GM12878 (cell line): ENCODE measurements at regions not wholly inside any gene's neighbourhood (a gene's known extent, or its start where the extent isn't known, plus 50 kb on each side); places are given as distances from the start of the nearest gene placed in this dataset.
"Not testable (repeated sequence)": the region's sequence is repeated elsewhere in the genome, so short reads cannot be mapped to it uniquely, and the experiment has no call there.

ENCODE experiments used
- ATAC-seq: fragments of 200-7000 bp; cut with Tn5 transposase; 3 replicates; pipeline ENCODE4 v1.9.1; 2020; ENCODE audit warnings: mild to moderate bottlenecking, moderate library complexity
- BruUV-seq: library from RNA; stranded (reverse); fragments of 400-500 nt; replicated peaks from 2 replicates; lab custom pipeline; 2021; lab: Mats Ljungman, UMichigan
- CTCF ChIA-PET: fragments of 300-600 bp; sonication (Branson Sonifier 250); formaldehyde crosslinking; extraction: SDS; loops from one replicate; lab custom pipeline; 2021; ENCODE audit warnings: inconsistent platforms; lab: Yijun Ruan, JAX
- POLR2A ChIA-PET: fragments of 350-600 bp; formaldehyde crosslinking; extraction: SDS; loops from one replicate; lab custom pipeline; 2021; ENCODE audit warnings: inconsistent platforms; lab: Charles Lee
- RAD21 ChIA-PET: fragments of 300-600 bp; sonication (Branson Sonifier 250); formaldehyde crosslinking; loops from one replicate; lab custom pipeline; 2023; ENCODE audit warnings: antibody characterized with exemption; ENCODE audit not compliant: unreplicated experiment; lab: Charles Lee
- SMC1A ChIA-PET: fragments of 300-600 bp; sonication (Branson Sonifier 250); formaldehyde crosslinking; loops from one replicate; lab custom pipeline; 2023; ENCODE audit not compliant: unreplicated experiment, uncharacterized antibody; lab: Charles Lee
- DNase-seq: peaks from one replicate; pipeline ENCODE4 v3.0.0-alpha.2; 2011; ENCODE audit warnings: low read depth, low spot score
- FAIRE-seq: peaks from 3 replicates; lab custom pipeline; 2011; peaks lifted over from hg19 to GRCh38; lab: Jason Lieb, UNC
- H2AFZ ChIP-seq: 2 replicates; pipeline ENCODE4 v1.6.0; 2011; ENCODE audit warnings: low read depth, low read length, control low read depth; ENCODE audit not compliant: control insufficient read depth
- H3K27ac ChIP-seq: 2 replicates; pipeline ENCODE4 v1.5.1; 2011; ENCODE audit warnings: control low read depth; ENCODE audit not compliant: control insufficient read depth, insufficient read depth
- H3K27me3 ChIP-seq, 2 experiments: replicated peaks in 1 of 2; 2 replicates each; pipeline versions ENCODE4 v1.6.0 to v1.6.1; 2011; ENCODE audit warnings: low read length in 1 of 2; ENCODE audit not compliant: control insufficient read depth in 2 of 2, insufficient read depth in 2 of 2
- H3K36me3 ChIP-seq, 2 experiments: 2 replicates each; pipeline ENCODE4 v1.5.1; 2011; ENCODE audit warnings: low read length in 1 of 2; ENCODE audit not compliant: control insufficient read depth in 2 of 2, insufficient read depth in 2 of 2
- H3K4me1 ChIP-seq: 2 replicates; pipeline ENCODE4 v1.6.1; 2011; ENCODE audit warnings: mild to moderate bottlenecking, low read length, moderate library complexity, mixed read lengths; ENCODE audit not compliant: control insufficient read depth, insufficient read depth
- H3K4me2 ChIP-seq: 2 replicates; pipeline ENCODE4 v1.6.0; 2011; ENCODE audit warnings: control low read depth; ENCODE audit not compliant: control insufficient read depth, insufficient read depth
- H3K4me3 ChIP-seq: fragments of 200-600 bp; sonication (generic); 2 replicates; pipeline ENCODE4 v1.5.1; 2016
- H3K79me2 ChIP-seq: 2 replicates; pipeline ENCODE4 v1.6.0; 2011; ENCODE audit warnings: low read length; ENCODE audit not compliant: control insufficient read depth, insufficient read depth
- H3K9ac ChIP-seq: 2 replicates; pipeline ENCODE4 v1.8.0; 2011; ENCODE audit warnings: low read length, control low read depth, mixed read lengths; ENCODE audit not compliant: control insufficient read depth, insufficient read depth
- H3K9me3 ChIP-seq: replicated peaks from 3 replicates; pipeline ENCODE4 v1.5.1; 2011; ENCODE audit warnings: mild to moderate bottlenecking, low read length; ENCODE audit not compliant: control insufficient read depth, insufficient read depth
- H4K20me1 ChIP-seq: 2 replicates; pipeline ENCODE4 v1.6.0; 2011; ENCODE audit not compliant: control insufficient read depth, insufficient read depth
- BACH1 ChIP-seq: fragments of 450-650 bp; IDR thresholded peaks from 2 replicates; pipeline ENCODE4 v1.6.1; 2017; ENCODE audit warnings: mild to moderate bottlenecking, borderline replicate concordance
- BMI1 ChIP-seq: fragments of 450-650 bp; IDR thresholded peaks from 2 replicates; pipeline ENCODE4 v1.6.1; 2016; ENCODE audit warnings: mild to moderate bottlenecking, moderate library complexity, borderline replicate concordance
- CBX5 ChIP-seq: sonication (generic); IDR thresholded peaks from 2 replicates; pipeline ENCODE4 v1.6.1; 2016; ENCODE audit warnings: low read depth, moderate library complexity, mild to moderate bottlenecking, inconsistent platforms
- JUNB ChIP-seq: IDR thresholded peaks from 2 replicates; pipeline ENCODE4 v1.6.1; 2016; ENCODE audit warnings: antibody characterized with exemption, mild to moderate bottlenecking
- MAX ChIP-seq: IDR thresholded peaks from 2 replicates; pipeline ENCODE4 v1.6.1; 2012; ENCODE audit warnings: low read depth, low read length, improper control_type of control experiment
- MXI1 ChIP-seq: fragments of 150-350 bp; IDR thresholded peaks from 2 replicates; pipeline ENCODE4 v1.6.1; 2011; ENCODE audit warnings: low read depth, mild to moderate bottlenecking, inconsistent platforms, low read length, improper control_type of control experiment
- PBX3 ChIP-seq: IDR thresholded peaks from 2 replicates; pipeline ENCODE4 v1.6.1; 2011; ENCODE audit warnings: mild to moderate bottlenecking, low read depth, low read length, moderate library complexity; ENCODE audit not compliant: insufficient replicate concordance
- POLR2AphosphoS2 ChIP-seq: IDR thresholded peaks from 2 replicates; pipeline ENCODE4 v1.6.1; 2011; ENCODE audit warnings: low read depth, mild to moderate bottlenecking, low read length, improper control_type of control experiment, moderate library complexity
- RELA ChIP-seq: fragments of 450-650 bp; IDR thresholded peaks from 2 replicates; pipeline ENCODE4 v1.8.0; 2014; ENCODE audit warnings: borderline replicate concordance; ENCODE audit not compliant: partially characterized antibody
- TARDBP ChIP-seq: IDR thresholded peaks from 2 replicates; pipeline ENCODE4 v1.6.1; 2016; ENCODE audit warnings: borderline replicate concordance
- ZBTB33 ChIP-seq: fragments of 450-650 bp; IDR thresholded peaks from 2 replicates; pipeline ENCODE4 v1.6.1; 2017; ENCODE audit warnings: mild to moderate bottlenecking
- ZNF384 ChIP-seq: IDR thresholded peaks from 2 replicates; pipeline ENCODE4 v1.6.1; 2012; ENCODE audit warnings: low read depth, mild to moderate bottlenecking, low read length, improper control_type of control experiment, borderline replicate concordance
- WGBS: methylation state at CpG from one replicate; pipeline ENCODE4 v1.1.6; 2016; ENCODE audit warnings: low lambda C conversion rate; ENCODE audit not compliant: insufficient replicate concordance, insufficient coverage; ENCODE audit errors: missing lambda C conversion rate; 5-methylcytosine and 5-hydroxymethylcytosine counted together
- in situ Hi-C: fragments of 300-500 bp; cut with MboI; formaldehyde crosslinking; loops from 9 replicates; pipeline ENCODE4 v1.14.3; 2018; ENCODE audit warnings: mixed read lengths
- intact Hi-C: fragments of 100-400 bp; cut with micrococcal nuclease; formaldehyde crosslinking; loops from one replicate; pipeline ENCODE4 v1.14.2; 2022; ENCODE audit not compliant: unreplicated experiment

GRCh38 chr3:39733804-39734203 lies 75.6 kb upstream of the MYRIP start (continued):
- TF ChIP-seq MXI1 (no peak), ZNF384 (no peak), CBX5 (no peak), POLR2AphosphoS2 (no peak), RELA (no peak), JUNB (no peak)

- H3K79me2 ChIP-seq, H2AFZ ChIP-seq, H3K4me2 ChIP-seq, SMC1A ChIA-PET, H3K27ac ChIP-seq, FAIRE-seq, H3K27me3 ChIP-seq, CTCF ChIA-PET, H3K9ac ChIP-seq, BruUV-seq, POLR2A ChIA-PET, intact Hi-C loops, RAD21 ChIA-PET, H3K36me3 ChIP-seq, in situ Hi-C loops, H4K20me1 ChIP-seq, H3K9me3 ChIP-seq, DNase-seq, H3K4me1 ChIP-seq, H3K4me3 ChIP-seq, ATAC-seq: not testable (repeated sequence)
- 0% methylated on average over 1 of the region's 1 CpG for WGBS
Measured at GRCh38 chr3:39739658-39740057, 69.8 kb upstream of the MYRIP start.

GRCh38 chr3:39744746-39745145 lies 64.7 kb upstream of the MYRIP start:
- RAD21 ChIA-PET = no interaction called here
- ATAC-seq = no peak
- POLR2A ChIA-PET = no interaction called here
- CTCF ChIA-PET = no interaction called here
- H3K79me2 ChIP-seq = no peaks in the 10 kb centered on the region
- in situ Hi-C loops (no loop called here), intact Hi-C loops (no loop called here)
- BruUV-seq = no TSS peak
- no peaks in the 10 kb centered on the region for H3K27me3 ChIP-seq
- 28% methylated on average over 3 of the region's 3 CpGs for WGBS
- H3K36me3 ChIP-seq = no peaks in the 10 kb centered on the region
- TF ChIP-seq TARDBP (no peak), BMI1 (no peak), MAX (no peak), PBX3 (no peak), BACH1 (no peak), ZBTB33 (no peak)
- no peak for FAIRE-seq
- no peak for DNase-seq
- no peak overlapping the region for H3K9ac ChIP-seq
- H2AFZ ChIP-seq = no peak overlapping the region
- H4K20me1 ChIP-seq = no peaks in the 10 kb centered on the region
- no peaks in the 10 kb centered on the region for H3K9me3 ChIP-seq
- H3K4me1 ChIP-seq = no peaks in the 10 kb centered on the region
- SMC1A ChIA-PET = no interaction called here
- no peak overlapping the region for H3K27ac ChIP-seq
- H3K4me2 ChIP-seq = no peak overlapping the region
- H3K4me3 ChIP-seq = no peak overlapping the region
